ENCODE measurements at regions not wholly inside any gene's neighbourhood (a gene's known extent, or its start where the extent isn't known, plus 50 kb on each side); places are given as distances from the start of the nearest gene placed in this dataset.

DNA sequence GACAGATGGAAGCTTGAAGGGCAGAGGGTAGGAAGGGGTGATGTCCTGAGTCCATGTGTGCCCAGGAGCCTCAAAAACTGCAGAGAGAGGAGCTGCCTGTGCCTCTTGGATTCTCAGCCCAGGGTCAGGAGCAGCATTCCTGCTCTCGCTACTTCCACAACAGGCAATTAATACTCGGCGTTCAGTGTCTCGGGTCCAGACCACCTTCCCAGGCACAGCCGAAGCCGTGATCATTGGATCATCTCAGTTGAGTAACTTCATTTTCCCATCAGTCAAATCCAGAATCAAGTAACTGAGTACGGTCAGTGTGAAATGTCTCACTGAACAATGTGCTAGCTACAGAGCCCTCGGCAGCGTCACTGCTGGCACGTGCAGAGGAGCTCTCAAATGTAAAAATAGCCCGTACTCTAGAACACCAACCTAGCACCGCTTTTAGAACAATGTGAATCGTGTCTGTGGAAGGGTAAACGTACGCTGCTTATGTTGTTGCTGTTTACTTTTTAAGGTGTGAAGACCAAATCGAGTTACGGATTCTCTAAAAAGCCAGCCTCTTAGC lies 63.5 kb upstream of the IRX4 start:
- H3K4me3 ChIP-seq (ENCODE audit: low read length), result no peak overlapping the region
- no peak for DNase-seq (ENCODE audit: low read depth)
- no peak for TF ChIP-seq CTCF (conservative IDR thresholded peaks at IDR 0.05; ENCODE audit: low read length)

GRCh38 chr5:1945606-1946005 lies 62.9 kb upstream of the IRX4 start:
- DNase-seq (ENCODE audit: low read depth), result no peak
- H3K4me3 ChIP-seq (ENCODE audit: low read length), result no peak overlapping the region
- no peak for TF ChIP-seq CTCF (conservative IDR thresholded peaks at IDR 0.05; ENCODE audit: low read length)

DNA sequence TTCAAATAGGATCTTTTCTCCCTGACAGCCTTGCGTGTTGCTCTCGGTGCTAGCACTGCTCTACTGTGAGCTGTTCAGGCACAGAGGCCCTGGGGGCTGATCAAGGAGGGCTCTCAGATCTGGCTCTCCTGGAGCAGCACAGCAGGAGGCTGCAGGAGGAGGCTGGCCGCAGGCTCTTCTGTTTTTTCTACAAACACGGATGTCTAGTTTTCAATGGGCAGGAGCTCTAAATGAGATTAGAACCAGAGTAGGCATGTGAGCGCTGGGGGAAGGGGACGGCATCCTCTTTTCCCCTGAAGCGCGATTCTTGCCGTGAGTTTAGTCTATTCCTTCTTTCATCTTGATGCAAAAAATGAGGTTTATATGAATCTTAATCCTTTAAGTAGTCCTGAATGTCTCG lies 61.7 kb upstream of the IRX4 start:
- DNase-seq (ENCODE audit: low read depth), result no peak
- H3K4me3 ChIP-seq (ENCODE audit: low read length), result no peak overlapping the region
- TF ChIP-seq CTCF (conservative IDR thresholded peaks at IDR 0.05; ENCODE audit: low read length), result no peak

GRCh38 chr5:1943481-1943880 lies 60.8 kb upstream of the IRX4 start:
- no peak overlapping the region for H3K4me3 ChIP-seq (ENCODE audit: low read length)
- DNase-seq (ENCODE audit: low read depth), result no peak
- no peak for TF ChIP-seq CTCF (conservative IDR thresholded peaks at IDR 0.05; ENCODE audit: low read length)

GRCh38 chr5:1942630-1943029 lies 59.9 kb upstream of the IRX4 start:
- no peak overlapping the region for H3K4me3 ChIP-seq (ENCODE audit: low read length)
- TF ChIP-seq CTCF (conservative IDR thresholded peaks at IDR 0.05; ENCODE audit: low read length), result no peak

DNA sequence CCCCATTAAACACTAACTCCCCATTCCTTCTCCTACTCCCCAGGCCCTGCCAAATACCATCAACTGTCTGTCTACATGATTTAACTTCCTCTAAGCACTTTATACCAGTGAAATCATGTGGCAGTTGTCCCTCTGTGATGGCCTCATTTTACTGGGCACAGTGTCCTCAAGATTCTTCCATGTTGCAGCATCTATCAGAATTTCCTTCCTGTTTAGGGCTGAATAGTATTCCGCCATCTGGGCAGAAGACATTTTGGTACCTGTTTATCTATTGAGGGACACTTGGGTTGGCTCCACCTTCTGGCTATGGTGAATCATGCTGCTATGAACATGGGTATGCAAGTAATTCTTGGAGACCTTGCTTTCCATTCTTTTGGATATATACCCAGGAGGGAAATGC lies 59.4 kb upstream of the IRX4 start:
- no peak for TF ChIP-seq CTCF (conservative IDR thresholded peaks at IDR 0.05; ENCODE audit: low read length)
- DNase-seq (ENCODE audit: low read depth), result no peak
- H3K4me3 ChIP-seq (ENCODE audit: low read length), result no peak overlapping the region

More at GRCh38 chr5:1942630-1943029, 59.9 kb upstream of the IRX4 start:
- DNase-seq (ENCODE audit: low read depth), result no peak

- DNase-seq (ENCODE audit: low read depth), result no peak
- no peak for TF ChIP-seq CTCF (conservative IDR thresholded peaks at IDR 0.05; ENCODE audit: low read length)
- no peak overlapping the region for H3K4me3 ChIP-seq (ENCODE audit: low read length)
Observed at GRCh38 chr5:1939256-1939655, 56.5 kb upstream of the IRX4 start.

Data from AG10803 (cell line).